Activated CD4-positive, alpha-beta memory T cell treated with anti-CD3 and anti-CD28 coated beads for 36 hours (primary cell): ENCODE measurements at regions not wholly inside any gene's neighbourhood (a gene's known extent, or its start where the extent isn't known, plus 50 kb on each side); places are given as distances from the start of the nearest gene placed in this dataset.

Source experiments
- CTCF ChIA-PET: fragments of 350-600 bp; sonication (Branson Sonifier 250); formaldehyde crosslinking; loops from one replicate; lab custom pipeline; 2021; ENCODE audit warnings: antibody characterized with exemption, inconsistent platforms; lab: Charles Lee
- POLR2A ChIA-PET: fragments of 350-600 bp; sonication (Branson Sonifier 250); formaldehyde crosslinking; loops from one replicate; lab custom pipeline; 2021; ENCODE audit warnings: antibody characterized with exemption; lab: Charles Lee
- DNase-seq: peaks from one replicate; pipeline ENCODE4 v3.0.0-alpha.2; 2020
- H3K27ac Mint-ChIP-seq: one replicate; pipeline ENCODE4 v1.8.0; 2021; ENCODE audit warnings: mixed read lengths
- H3K27me3 Mint-ChIP-seq: one replicate; pipeline ENCODE4 v1.8.0; 2021; ENCODE audit warnings: mixed read lengths
- H3K36me3 Mint-ChIP-seq: one replicate; pipeline ENCODE4 v1.8.0; 2021; ENCODE audit warnings: mixed read lengths
- H3K4me1 Mint-ChIP-seq: one replicate; pipeline ENCODE4 v1.8.0; 2021; ENCODE audit warnings: low read depth, mixed read lengths
- H3K4me3 Mint-ChIP-seq: one replicate; pipeline ENCODE4 v1.8.0; 2021; ENCODE audit warnings: mild to moderate bottlenecking, mixed read lengths
- H3K9me3 Mint-ChIP-seq: one replicate; pipeline ENCODE4 v1.8.0; 2021; ENCODE audit warnings: mixed read lengths
- intact Hi-C: fragments of 100-400 bp; cut with micrococcal nuclease; formaldehyde crosslinking; loops from one replicate; pipeline ENCODE4 v1.15.1; 2023

GRCh38 chr1:229884765-229885164, 182.3 kb upstream of the GALNT2 start:
- Mint-ChIP-seq H3K36me3 (no peaks in the 10 kb centered on the region), H3K4me3 (no peak overlapping the region), H3K4me1 (no peaks in the 10 kb centered on the region), H3K27ac (no peak overlapping the region), H3K9me3 (no peaks in the 10 kb centered on the region), H3K27me3 (peaks cover 15% of the 10 kb centered on the region)
- intact Hi-C loops = no loop called here
- ChIA-PET CTCF (no interaction called here), POLR2A (no interaction called here)
- DNase-seq = no peak

GRCh38 chr1:229885568-229886495, 181.2 kb upstream of the GALNT2 start:
- CTCF ChIA-PET = no interaction called here
- no peaks in the 10 kb centered on the region for H3K9me3 Mint-ChIP-seq
- no peak overlapping the region for H3K4me3 Mint-ChIP-seq
- DNase-seq = no peak
- H3K4me1 Mint-ChIP-seq = no peaks in the 10 kb centered on the region
- H3K27me3 Mint-ChIP-seq = peaks cover 14% of the 10 kb centered on the region
- intact Hi-C loops = no loop called here
- H3K27ac Mint-ChIP-seq = no peak overlapping the region
- POLR2A ChIA-PET = no interaction called here
- H3K36me3 Mint-ChIP-seq = no peaks in the 10 kb centered on the region

GRCh38 chr1:229886636-229887035, 180.4 kb upstream of the GALNT2 start:
- DNase-seq = no peak
- H3K9me3 Mint-ChIP-seq = no peaks in the 10 kb centered on the region
- intact Hi-C loops = no loop called here
- H3K27me3 Mint-ChIP-seq = peaks cover 14% of the 10 kb centered on the region
- no peak overlapping the region for H3K4me3 Mint-ChIP-seq
- H3K4me1 Mint-ChIP-seq = no peaks in the 10 kb centered on the region
- H3K36me3 Mint-ChIP-seq = no peaks in the 10 kb centered on the region
- no peak overlapping the region for H3K27ac Mint-ChIP-seq
- ChIA-PET POLR2A (no interaction called here), CTCF (interaction anchor here (0.9 kb wide), 1 partner anchor 12 kb away, joined by 6 read pairs; no protein-coding TSS in a partner anchor)

DNA sequence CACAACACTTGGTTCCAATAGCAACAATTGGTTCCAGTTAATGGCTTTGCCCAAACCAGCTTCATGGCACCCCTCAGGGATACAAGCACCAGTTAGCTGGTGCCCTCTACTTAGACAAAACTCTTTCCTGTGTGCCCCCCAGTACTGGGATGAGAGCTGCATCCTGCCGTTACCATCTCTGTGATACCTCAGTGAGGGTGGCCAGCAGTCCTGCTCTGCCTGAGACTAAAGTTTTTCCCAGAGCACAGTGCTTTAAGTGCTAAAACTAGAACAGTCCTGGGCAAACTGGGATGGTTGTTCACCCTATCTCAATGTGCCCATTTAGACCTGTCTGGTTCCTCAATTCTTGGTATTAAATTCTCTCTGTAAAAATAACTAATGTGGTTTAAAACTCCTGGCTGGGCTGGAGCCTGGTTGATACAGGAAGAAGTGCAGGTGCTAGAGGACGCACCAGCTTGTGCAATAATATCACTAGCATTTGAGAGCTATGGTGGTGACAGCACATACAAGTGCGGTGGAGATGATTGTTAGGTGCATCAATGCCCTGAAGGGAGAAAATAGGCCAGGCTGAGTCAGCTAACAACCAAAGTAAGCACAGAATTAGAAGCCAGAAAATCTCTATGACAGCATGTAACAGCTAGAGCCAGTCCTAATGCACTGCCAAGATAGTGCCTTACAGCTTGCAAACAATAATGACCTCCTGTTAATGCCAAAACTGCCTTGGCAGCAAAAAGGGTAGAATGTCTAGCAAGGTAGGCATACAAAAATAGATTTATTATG, 179.8 kb upstream of the GALNT2 start:
- H3K4me3 Mint-ChIP-seq = no peak overlapping the region
- no peaks in the 10 kb centered on the region for H3K36me3 Mint-ChIP-seq
- CTCF ChIA-PET = interaction anchor here (0.9 kb wide), 1 partner anchor 12 kb away, joined by 6 read pairs; no protein-coding TSS in a partner anchor
- no peaks in the 10 kb centered on the region for H3K4me1 Mint-ChIP-seq
- no peaks in the 10 kb centered on the region for H3K9me3 Mint-ChIP-seq
- H3K27ac Mint-ChIP-seq = no peak overlapping the region
- intact Hi-C loops = no loop called here
- POLR2A ChIA-PET = no interaction called here
- H3K27me3 Mint-ChIP-seq = peaks cover 12% of the 10 kb centered on the region
- no peak for DNase-seq

DNA sequence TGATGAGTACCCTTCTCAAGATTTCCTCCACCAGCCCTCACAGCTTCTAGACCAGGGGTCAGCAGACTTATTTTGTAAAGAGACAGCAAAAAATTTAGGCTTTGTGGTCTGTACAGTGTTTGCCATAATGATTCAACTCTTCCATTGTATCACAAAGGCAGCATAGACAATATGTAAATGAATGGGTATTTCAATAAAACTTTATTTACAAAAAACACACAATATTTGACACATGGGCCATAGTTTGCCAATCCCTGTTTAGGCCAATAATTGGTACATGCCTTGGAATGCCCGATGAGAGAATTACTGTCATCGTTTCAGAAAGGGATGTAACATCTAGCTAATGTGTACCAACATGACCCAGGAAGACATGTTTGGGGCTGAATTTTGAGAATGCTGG, 178.9 kb upstream of the GALNT2 start:
- ChIA-PET POLR2A (no interaction called here), CTCF (no interaction called here)
- Mint-ChIP-seq H3K27ac (no peak overlapping the region), H3K27me3 (peaks cover 17% of the 10 kb centered on the region), H3K4me3 (no peak overlapping the region), H3K9me3 (no peaks in the 10 kb centered on the region), H3K4me1 (no peaks in the 10 kb centered on the region), H3K36me3 (no peaks in the 10 kb centered on the region)
- intact Hi-C loops = no loop called here
- no peak for DNase-seq

GRCh38 chr1:229888561-229889001, 178.5 kb upstream of the GALNT2 start:
- Mint-ChIP-seq H3K4me1 (no peaks in the 10 kb centered on the region), H3K9me3 (no peaks in the 10 kb centered on the region), H3K27me3 (peaks cover 17% of the 10 kb centered on the region), H3K4me3 (no peak overlapping the region), H3K27ac (no peak overlapping the region), H3K36me3 (no peaks in the 10 kb centered on the region)
- intact Hi-C loops = no loop called here
- DNase-seq = no peak
- POLR2A ChIA-PET = no interaction called here
- CTCF ChIA-PET = no interaction called here

DNA sequence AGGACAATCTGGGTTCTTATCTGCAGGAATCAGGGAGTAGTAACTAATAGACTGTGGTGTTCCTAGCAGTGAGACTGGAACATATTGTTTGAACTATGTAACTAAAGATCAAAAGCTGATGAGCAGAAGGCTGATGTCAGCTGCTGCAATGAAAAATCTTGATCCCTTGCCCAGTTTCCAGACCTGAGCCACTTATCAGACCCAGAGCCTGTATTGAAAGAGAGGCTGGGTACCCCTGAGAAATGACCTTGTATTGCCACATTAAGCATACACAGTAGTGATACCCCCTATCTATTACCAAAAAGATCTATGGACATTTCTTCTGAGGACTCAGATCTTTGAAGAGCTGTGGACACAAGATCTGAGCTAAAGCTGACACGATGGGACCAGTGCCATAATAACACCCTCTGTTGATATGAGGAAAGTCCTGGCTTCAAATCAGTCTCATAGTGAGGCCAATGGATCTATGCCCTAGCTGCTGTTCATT, 178.0 kb upstream of the GALNT2 start:
- Mint-ChIP-seq H3K4me1 (no peaks in the 10 kb centered on the region), H3K27ac (no peak overlapping the region), H3K9me3 (no peaks in the 10 kb centered on the region), H3K4me3 (no peak overlapping the region), H3K36me3 (no peaks in the 10 kb centered on the region), H3K27me3 (peaks cover 15% of the 10 kb centered on the region)
- intact Hi-C loops = no loop called here
- DNase-seq = no peak
- POLR2A ChIA-PET = no interaction called here
- CTCF ChIA-PET = interaction anchor here (0.7 kb wide), 1 partner anchor 228 kb away, joined by 3 read pairs; no protein-coding TSS in a partner anchor

GRCh38 chr1:229891227-229891626, 175.8 kb upstream of the GALNT2 start:
- DNase-seq = no peak
- intact Hi-C loops = no loop called here
- Mint-ChIP-seq H3K9me3 (no peaks in the 10 kb centered on the region), H3K36me3 (no peaks in the 10 kb centered on the region), H3K4me1 (no peaks in the 10 kb centered on the region), H3K4me3 (no peak overlapping the region), H3K27me3 (peaks cover 23% of the 10 kb centered on the region), H3K27ac (no peak overlapping the region)
- ChIA-PET POLR2A (no interaction called here), CTCF (no interaction called here)

- intact Hi-C loops = no loop called here
- no peaks in the 10 kb centered on the region for H3K36me3 Mint-ChIP-seq
These were observed 174.4 kb upstream of the GALNT2 start for GRCh38 chr1:229892515-229893117.

GRCh38 chr1:229893762-229894444, 173.1 kb upstream of the GALNT2 start:
- Mint-ChIP-seq H3K27me3 (peaks cover 40% of the 10 kb centered on the region), H3K36me3 (no peaks in the 10 kb centered on the region), H3K4me1 (no peaks in the 10 kb centered on the region), H3K9me3 (no peaks in the 10 kb centered on the region), H3K4me3 (no peak overlapping the region), H3K27ac (no peak overlapping the region)
- intact Hi-C loops = no loop called here
- CTCF ChIA-PET = interaction anchor here (1.1 kb wide), 1 partner anchor 178 kb away, joined by 5 read pairs; no protein-coding TSS in a partner anchor
- no peak for DNase-seq
- POLR2A ChIA-PET = no interaction called here

More at GRCh38 chr1:229892515-229893117, 174.4 kb upstream of the GALNT2 start:
- POLR2A ChIA-PET = no interaction called here
- no peak overlapping the region for H3K4me3 Mint-ChIP-seq
- H3K4me1 Mint-ChIP-seq = no peaks in the 10 kb centered on the region
- CTCF ChIA-PET = no interaction called here
- no peak overlapping the region for H3K27ac Mint-ChIP-seq
- H3K27me3 Mint-ChIP-seq = peaks cover 34% of the 10 kb centered on the region
- no peak for DNase-seq
- H3K9me3 Mint-ChIP-seq = no peaks in the 10 kb centered on the region

- CTCF ChIA-PET = interaction anchor here (1.1 kb wide), 1 partner anchor 179 kb away, joined by 5 read pairs; no protein-coding TSS in a partner anchor
- intact Hi-C loops = no loop called here
- POLR2A ChIA-PET = no interaction called here
- no peak for DNase-seq
- peaks cover 40% of the 10 kb centered on the region for H3K27me3 Mint-ChIP-seq
- H3K9me3 Mint-ChIP-seq = no peaks in the 10 kb centered on the region
- no peaks in the 10 kb centered on the region for H3K4me1 Mint-ChIP-seq
- no peak overlapping the region for H3K4me3 Mint-ChIP-seq
- H3K27ac Mint-ChIP-seq = no peak overlapping the region
- no peaks in the 10 kb centered on the region for H3K36me3 Mint-ChIP-seq
These were observed 172.5 kb upstream of the GALNT2 start for GRCh38 chr1:229894532-229894931.
